Left colon (tissue), 2 donors: ENCODE measurements at regions not wholly inside any gene's neighbourhood (a gene's known extent, or its start where the extent isn't known, plus 50 kb on each side); places are given as distances from the start of the nearest gene placed in this dataset.
A peak's percentile ranks its signal among the peaks of the same experiment; 100 is the strongest.

ENCODE experiments used
- ATAC-seq: fragments of 200-7000 bp; cut with Tn5 transposase; one replicate; pipeline ENCODE4 v1.9.1; 2020; ENCODE audit warnings: mild to moderate bottlenecking, moderate library complexity
- DNase-seq, 2 donors: peaks; one replicate each; pipeline ENCODE4 v3.0.0-alpha.2; 2020
- intact Hi-C, 2 donors: fragments of 100-400 bp; cut with DNase I in 1 of 2; cut with micrococcal nuclease in 1 of 2; formaldehyde crosslinking; loops; one replicate each; pipeline versions ENCODE4 v1.11.2 to v1.14.0; 2022; cut with DNase I, micrococcal nuclease
- donor health status: DM: no; HTN: no; CAD: no.
- donor health status: DM: yes; HTN: yes; CAD: no.

GRCh38 chr10:118195729-118196128, 146.4 kb downstream of the FAM204A start:
- ATAC-seq, result no peak
- no peak for DNase-seq
- intact Hi-C loops, result no loop called here

DNA sequence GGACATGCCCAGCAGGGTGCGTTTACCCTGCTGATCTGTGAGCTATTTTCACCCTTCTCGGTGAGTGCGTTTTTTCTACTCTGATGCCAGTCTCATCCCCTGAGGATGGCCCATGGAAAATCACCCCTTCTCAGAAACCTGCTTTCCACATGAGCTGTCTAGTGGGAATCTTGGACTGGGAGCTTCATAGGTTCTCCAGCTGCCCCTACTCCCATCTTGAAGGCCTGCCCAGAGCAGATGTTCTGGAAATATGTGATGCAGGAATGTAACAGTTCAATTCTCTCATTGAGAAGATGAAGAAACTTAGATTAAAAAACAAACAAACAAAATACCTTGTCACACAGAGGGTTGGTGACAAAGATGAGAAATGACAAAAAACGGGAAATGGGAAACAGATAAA, 146.9 kb upstream of the RAB11FIP2 start:
- intact Hi-C loops, result no loop called here
- DNase-seq, result no peak
- no peak for ATAC-seq

DNA sequence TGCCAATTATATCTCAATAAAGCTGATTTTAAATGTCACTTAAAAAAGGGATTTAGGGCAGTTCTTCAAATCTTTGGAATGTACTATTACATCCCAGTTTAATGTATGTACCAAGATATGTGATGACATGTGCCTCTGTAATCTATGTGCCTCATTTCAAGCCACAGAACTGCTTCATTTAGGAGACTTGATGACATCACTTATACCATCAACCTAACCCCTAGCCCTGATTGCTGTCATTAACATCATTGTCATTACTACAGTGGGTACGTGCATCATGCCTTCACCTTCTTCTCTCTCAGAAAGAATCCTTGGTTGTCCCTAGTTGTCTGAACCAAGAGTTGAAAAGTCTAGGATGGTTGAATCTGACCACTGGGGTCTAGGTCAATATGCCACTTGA, 134.3 kb upstream of the RAB11FIP2 start:
- intact Hi-C loops, result no loop called here
- no peak for DNase-seq
- ATAC-seq, result no peak

GRCh38 chr10:118175148-118175547, 128.4 kb upstream of the RAB11FIP2 start:
- intact Hi-C loops, result no loop called here
- ATAC-seq (no peak), DNase-seq (no peak)

GRCh38 chr10:118173296-118173695, 126.6 kb upstream of the RAB11FIP2 start:
- no peak for ATAC-seq
- intact Hi-C loops, result no loop called here
- DNase-seq, result no peak

- no peak for DNase-seq
- intact Hi-C loops, result no loop called here
- no peak for ATAC-seq
Measured at GRCh38 chr10:118171861-118172260, 125.1 kb upstream of the RAB11FIP2 start.

- ATAC-seq, result no peak
- no peak for DNase-seq
- intact Hi-C loops, result no loop called here
Measured at GRCh38 chr10:118167056-118167700, 120.4 kb upstream of the RAB11FIP2 start.

DNA sequence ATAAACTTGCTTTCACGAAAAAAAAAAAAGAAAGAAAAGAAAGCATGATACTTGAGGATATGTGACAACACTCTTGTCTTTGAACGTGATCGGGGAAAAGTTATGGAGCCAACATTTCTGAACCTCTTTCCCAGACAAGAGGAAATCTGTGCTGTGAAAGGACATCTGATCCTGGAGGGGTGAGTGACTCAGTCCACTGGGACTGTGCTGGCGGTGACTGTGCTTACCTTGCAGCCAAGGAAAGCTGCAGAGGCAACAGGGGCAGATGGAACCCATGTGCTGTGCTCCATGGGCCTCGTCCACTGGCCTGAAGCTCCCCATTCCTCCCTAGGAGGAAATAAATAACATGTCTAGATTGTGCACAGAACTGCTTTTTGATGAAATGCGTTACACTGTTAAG, 116.5 kb upstream of the RAB11FIP2 start:
- intact Hi-C loops, result no loop called here
- ATAC-seq (no peak), DNase-seq (no peak)

GRCh38 chr10:118161461-118162246, 114.9 kb upstream of the RAB11FIP2 start:
- ATAC-seq, result no peak
- no peak for DNase-seq
- intact Hi-C loops, result no loop called here

DNA sequence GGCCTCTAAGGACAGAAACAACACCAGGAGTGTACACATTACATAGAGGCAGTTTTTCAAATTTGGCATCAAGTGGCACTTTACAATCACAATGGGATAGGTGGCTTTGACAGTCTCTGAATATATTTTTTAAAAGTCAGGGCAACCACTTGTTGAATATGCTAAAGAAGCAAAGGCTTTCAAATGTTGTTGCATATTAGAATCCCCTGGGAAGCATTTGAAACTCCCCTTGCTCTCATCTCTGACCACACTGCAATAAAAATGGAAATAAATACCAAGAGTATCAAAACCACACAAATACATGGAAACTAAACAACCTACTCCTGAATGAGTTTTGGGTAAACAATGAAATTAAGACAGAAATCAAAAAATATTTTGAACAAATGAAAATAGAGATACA, 106.5 kb upstream of the RAB11FIP2 start:
- ATAC-seq, result no peak
- intact Hi-C loops, result no loop called here

DNA sequence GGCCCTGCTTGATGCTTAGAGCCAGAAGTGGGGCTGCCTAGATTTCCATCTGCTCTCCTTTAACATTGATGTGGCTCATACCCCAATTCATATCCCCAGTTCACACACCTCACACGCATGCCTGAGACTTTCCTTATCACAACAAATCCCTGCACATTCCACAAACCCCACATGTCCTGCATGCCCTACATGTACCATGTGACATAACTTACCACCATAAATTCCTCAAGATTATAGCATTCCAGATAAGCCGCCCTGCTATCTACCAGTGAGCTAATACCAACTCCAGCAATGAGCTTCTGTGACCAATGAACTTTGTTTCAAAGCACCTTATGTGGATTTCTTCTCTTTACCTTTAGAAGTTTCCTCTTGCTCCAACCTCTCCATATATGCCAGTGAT, 104.7 kb upstream of the RAB11FIP2 start:
- intact Hi-C loops, result no loop called here
- DNase-seq (no peak), ATAC-seq (peak; percentile 59)

More for the DNA sequence above, 106.5 kb upstream of the RAB11FIP2 start:
- no peak for DNase-seq

GRCh38 chr10:118148247-118148646, 101.5 kb upstream of the RAB11FIP2 start:
- no peak for ATAC-seq
- no peak for DNase-seq
- intact Hi-C loops, result no loop called here

DNA sequence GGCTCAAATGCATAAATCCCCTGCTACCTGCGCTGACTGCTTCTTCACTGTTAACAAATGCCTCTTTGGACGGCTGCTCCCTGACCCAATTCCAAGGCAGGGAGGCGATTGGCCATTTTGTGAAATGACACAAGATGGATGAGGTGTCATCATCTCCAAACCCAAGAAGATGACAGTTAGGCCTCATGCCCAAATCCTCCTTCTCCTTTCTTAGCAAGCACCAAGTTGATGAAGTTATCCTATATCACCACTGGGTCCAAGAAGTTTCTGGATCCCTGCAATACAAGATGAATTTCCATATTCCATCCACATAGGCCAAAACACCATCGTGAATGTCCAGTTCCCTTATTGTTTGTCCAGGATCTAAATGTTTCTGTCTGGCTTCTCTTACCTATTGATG, 98.5 kb upstream of the RAB11FIP2 start:
- DNase-seq, result no peak
- intact Hi-C loops, result no loop called here
- no peak for ATAC-seq

GRCh38 chr10:118141471-118141870, 94.7 kb upstream of the RAB11FIP2 start:
- DNase-seq, result no peak
- no peak for ATAC-seq
- intact Hi-C loops, result no loop called here

GRCh38 chr10:118139321-118139720, 92.6 kb upstream of the RAB11FIP2 start:
- ATAC-seq, result no peak
- intact Hi-C loops, result no loop called here
- DNase-seq, result no peak

DNA sequence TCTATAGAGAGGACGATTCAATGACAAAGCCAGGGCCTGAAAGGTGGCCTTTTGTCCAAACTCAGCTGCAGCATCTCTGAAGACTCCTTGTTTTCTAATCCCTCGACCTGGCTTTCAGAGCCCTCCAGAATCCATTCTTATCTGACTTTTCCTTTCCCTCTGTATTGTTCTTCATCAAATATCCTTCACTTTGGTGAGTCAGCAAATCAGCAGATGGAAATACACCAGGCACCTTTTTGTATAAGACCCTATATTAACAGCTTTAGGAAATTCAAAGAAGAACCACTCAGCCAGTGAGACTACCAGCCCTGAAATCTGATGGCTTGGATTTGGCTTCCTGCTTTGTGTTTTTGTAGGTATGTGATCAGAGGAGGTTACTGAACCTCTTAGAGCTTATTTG, 81.9 kb upstream of the RAB11FIP2 start:
- DNase-seq (no peak), ATAC-seq (no peak)
- intact Hi-C loops, result no loop called here

DNA sequence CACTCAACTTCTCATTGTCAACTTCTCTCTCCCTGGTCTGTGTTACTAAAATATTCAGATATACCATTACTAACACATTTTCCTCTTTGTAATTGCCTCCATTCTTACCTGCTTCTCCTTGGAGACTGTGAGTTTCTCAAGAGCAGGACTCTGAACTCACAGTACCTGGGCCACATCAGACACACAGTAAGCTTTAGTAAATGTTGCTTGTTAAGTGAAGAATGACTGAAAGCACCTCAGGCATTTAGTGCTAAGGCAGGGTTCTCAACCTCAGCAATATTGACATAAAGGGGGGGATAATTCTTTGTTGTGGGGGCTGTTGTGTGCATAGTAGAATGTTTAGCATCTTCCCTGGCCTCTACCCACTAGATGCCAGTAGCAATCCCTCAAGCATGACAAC, 72.0 kb upstream of the RAB11FIP2 start:
- ATAC-seq, result no peak
- no peak for DNase-seq
- intact Hi-C loops, result no loop called here

DNA sequence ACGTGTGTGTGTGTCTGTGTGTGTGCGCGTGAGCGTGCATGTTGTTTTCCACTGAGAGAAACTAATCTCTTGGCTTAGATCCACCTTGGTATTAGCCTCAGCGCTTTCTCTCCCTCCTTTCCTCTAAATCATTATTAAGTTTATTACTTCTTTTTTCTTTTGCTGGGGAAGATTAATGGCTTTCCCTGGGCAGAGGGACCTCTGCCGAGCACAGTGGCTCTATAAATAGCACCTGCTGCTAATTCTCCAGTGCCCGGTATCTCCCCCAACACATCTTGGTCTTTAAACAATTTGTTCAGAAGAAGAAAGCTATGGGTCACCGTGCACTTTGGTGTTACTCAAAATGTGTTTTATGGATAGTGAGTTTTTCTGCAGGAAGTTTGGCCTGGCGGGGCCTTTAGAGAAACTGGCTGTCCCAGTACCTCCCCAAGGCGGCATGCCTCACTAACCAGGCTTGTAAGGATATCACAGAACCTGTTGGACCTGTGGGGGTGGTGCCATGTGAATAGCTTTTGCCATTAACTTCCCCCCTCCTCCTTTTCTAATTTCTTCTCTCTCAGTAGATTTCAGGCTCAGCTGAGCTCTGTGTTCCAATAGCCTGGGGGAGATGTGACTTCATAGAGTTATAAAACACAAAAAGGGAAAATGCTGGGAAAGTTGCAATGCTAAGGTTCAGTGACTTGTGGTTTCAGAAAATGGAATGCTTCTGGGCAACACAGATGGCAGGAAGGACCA, 70.1 kb upstream of the RAB11FIP2 start:
- no peak for DNase-seq
- intact Hi-C loops, result no loop called here
- no peak for ATAC-seq

GRCh38 chr10:118116362-118116714, 69.6 kb upstream of the RAB11FIP2 start:
- intact Hi-C loops, result no loop called here
- DNase-seq, result no peak
- ATAC-seq, result no peak

GRCh38 chr10:118115701-118116100, 69.0 kb upstream of the RAB11FIP2 start:
- DNase-seq, result no peak
- ATAC-seq, result no peak

More at GRCh38 chr10:118115701-118116100, 69.0 kb upstream of the RAB11FIP2 start:
- intact Hi-C loops, result no loop called here
